DMS 273 treated with DMSO at 0.1 percent for 48 hours (cell line): ENCODE measurements at regions not wholly inside any gene's neighbourhood (a gene's known extent, or its start where the extent isn't known, plus 50 kb on each side); places are given as distances from the start of the nearest gene placed in this dataset.

Experiments used
- DNase-seq: peaks from one replicate; lab custom pipeline; 2025; lab: John Stamatoyannopoulos, UW

- DNase-seq, result no peak
Observed at GRCh38 chr11:44493930-44494329, 71.5 kb upstream of the CD82 start.

GRCh38 chr11:44494785-44495184 is 70.7 kb upstream of the CD82 start:
- DNase-seq, result no peak

GRCh38 chr11:44496391-44496790 is 69.1 kb upstream of the CD82 start:
- no peak for DNase-seq

- DNase-seq, result no peak
Observed at GRCh38 chr11:44498089-44498871, 67.2 kb upstream of the CD82 start.

- DNase-seq, result no peak
Observed at GRCh38 chr11:44502506-44502905, 63.0 kb upstream of the CD82 start.

GRCh38 chr11:44505581-44506054 is 59.8 kb upstream of the CD82 start:
- DNase-seq, result no peak

GRCh38 chr11:44506375-44507016 is 59.0 kb upstream of the CD82 start:
- no peak for DNase-seq

GRCh38 chr11:44507491-44507890 is 58.0 kb upstream of the CD82 start:
- no peak for DNase-seq

GRCh38 chr11:44507896-44508445 is 57.5 kb upstream of the CD82 start:
- peak; percentile 69 for DNase-seq

GRCh38 chr11:44509296-44509695 is 56.2 kb upstream of the CD82 start:
- no peak for DNase-seq

- DNase-seq, result no peak
Observed at GRCh38 chr11:44510372-44510771, 55.1 kb upstream of the CD82 start.

GRCh38 chr11:44512818-44513217 is 52.6 kb upstream of the CD82 start:
- no peak for DNase-seq

GRCh38 chr11:44515048-44515447 is 50.4 kb upstream of the CD82 start:
- DNase-seq, result no peak
